Duodenal mucosa (tissue), 2 donors: ENCODE measurements at regions not wholly inside any gene's neighbourhood (a gene's known extent, or its start where the extent isn't known, plus 50 kb on each side); places are given as distances from the start of the nearest gene placed in this dataset.
"Not testable (repeated sequence)": the region's sequence is repeated elsewhere in the genome, so short reads cannot be mapped to it uniquely, and the experiment has no call there.

Source experiments
- H3K27ac ChIP-seq: one replicate; pipeline ENCODE4 v1.7.0; 2013; ENCODE audit warnings: low read depth, low read length
- H3K27me3 ChIP-seq, 2 donors: one replicate each; pipeline ENCODE4 v1.7.0; 2013; ENCODE audit warnings: low read length in 2 of 2, control low read depth in 1 of 2; ENCODE audit not compliant: insufficient read depth in 2 of 2, control insufficient read depth in 1 of 2
- H3K36me3 ChIP-seq, 2 donors: one replicate each; pipeline ENCODE4 v1.7.0; 2013; ENCODE audit warnings: low read length in 2 of 2, control low read depth in 1 of 2; ENCODE audit not compliant: insufficient read depth in 2 of 2, control insufficient read depth in 1 of 2
- H3K4me1 ChIP-seq, 2 donors: one replicate each; pipeline ENCODE4 v1.7.0; 2013; ENCODE audit warnings: low read length in 2 of 2, control low read depth in 1 of 2; ENCODE audit not compliant: insufficient read depth in 2 of 2, control insufficient read depth in 1 of 2
- H3K4me3 ChIP-seq, 2 donors: one replicate each; pipeline ENCODE4 v1.7.0; 2013; ENCODE audit warnings: low read length in 2 of 2, low read depth in 1 of 2
- H3K9ac ChIP-seq, 2 donors: one replicate each; pipeline ENCODE4 v1.7.0; 2013; ENCODE audit warnings: low read length in 2 of 2, low read depth in 1 of 2
- H3K9me3 ChIP-seq, 2 donors: one replicate each; pipeline ENCODE4 v1.7.0; 2013; ENCODE audit warnings: low read length in 2 of 2, control low read depth in 1 of 2; ENCODE audit not compliant: control insufficient read depth in 1 of 2

DNA sequence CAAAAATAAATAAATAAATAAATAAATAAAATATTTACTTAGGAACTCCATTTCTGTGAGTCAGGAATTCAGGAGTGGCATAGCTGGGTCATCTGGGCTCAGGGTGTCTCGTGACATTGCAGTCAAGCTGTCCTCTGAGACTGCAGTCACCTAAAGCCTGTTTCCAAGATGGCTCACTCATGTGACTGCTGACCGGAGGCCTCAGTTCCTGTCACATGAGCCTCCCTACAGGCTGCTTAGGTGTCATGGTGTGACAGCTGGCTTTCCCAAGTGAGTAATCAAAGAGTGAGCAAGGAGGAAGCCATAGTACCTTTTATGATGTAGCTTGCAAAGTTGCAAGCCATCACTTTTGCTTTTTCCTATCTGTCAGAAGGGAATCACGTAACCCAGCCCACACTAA, 128.6 kb upstream of the KCTD7 start:
- H3K36me3 ChIP-seq = no peaks in the 10 kb centered on the region
- H3K27ac ChIP-seq = no peak overlapping the region
- H3K9me3 ChIP-seq = no peaks in the 10 kb centered on the region
- H3K4me1 ChIP-seq = no peaks in the 10 kb centered on the region
- no peaks in the 10 kb centered on the region for H3K27me3 ChIP-seq
- no peak overlapping the region for H3K9ac ChIP-seq
- no peak overlapping the region for H3K4me3 ChIP-seq

DNA sequence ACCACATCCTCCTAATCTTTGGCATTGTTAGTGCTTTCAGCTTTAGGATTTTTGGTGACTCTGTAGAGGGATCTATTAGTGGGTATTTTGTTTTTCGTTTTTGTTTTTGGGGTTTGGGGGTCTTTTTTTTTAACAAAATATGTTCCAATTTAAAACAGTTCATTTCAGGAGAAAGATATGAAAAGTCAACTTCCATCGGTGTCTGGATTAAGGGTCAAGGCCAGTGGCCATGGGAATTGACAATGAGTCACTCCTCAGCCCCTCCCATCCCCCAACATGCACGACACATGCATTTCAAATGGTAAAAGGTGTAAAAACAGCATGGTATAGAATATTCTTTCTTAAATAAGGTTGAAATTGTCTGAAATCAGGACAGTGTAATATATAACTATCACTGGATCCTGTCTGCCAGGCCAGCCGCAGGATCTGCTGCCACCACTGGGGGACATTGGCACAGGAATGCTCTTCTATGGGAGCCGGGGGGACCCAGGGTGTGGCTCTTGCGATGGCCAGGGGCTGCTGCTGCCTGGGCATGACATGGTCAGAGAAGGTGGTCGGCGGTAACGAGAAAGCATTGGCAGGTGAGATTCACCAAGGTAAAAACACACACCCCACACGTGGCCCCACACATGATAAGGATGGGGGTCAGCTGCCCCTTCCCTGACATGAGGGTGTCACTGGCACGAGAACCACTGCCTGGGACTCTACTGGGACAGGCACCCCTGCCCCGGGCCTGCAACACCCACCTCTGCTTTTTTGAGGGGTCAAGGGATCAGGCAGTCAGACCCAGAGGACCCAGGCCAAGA, 126.2 kb upstream of the KCTD7 start:
- Histone ChIP-seq H3K27ac (no peak overlapping the region), H3K9ac (no peak overlapping the region), H3K4me3 (no peak overlapping the region), H3K36me3 (no peaks in the 10 kb centered on the region), H3K4me1 (peaks cover 0 to 10% of the 10 kb centered on the region in 2 donors), H3K9me3 (no peaks in the 10 kb centered on the region), H3K27me3 (peaks cover 7 to 9% of the 10 kb centered on the region in 2 donors)

DNA sequence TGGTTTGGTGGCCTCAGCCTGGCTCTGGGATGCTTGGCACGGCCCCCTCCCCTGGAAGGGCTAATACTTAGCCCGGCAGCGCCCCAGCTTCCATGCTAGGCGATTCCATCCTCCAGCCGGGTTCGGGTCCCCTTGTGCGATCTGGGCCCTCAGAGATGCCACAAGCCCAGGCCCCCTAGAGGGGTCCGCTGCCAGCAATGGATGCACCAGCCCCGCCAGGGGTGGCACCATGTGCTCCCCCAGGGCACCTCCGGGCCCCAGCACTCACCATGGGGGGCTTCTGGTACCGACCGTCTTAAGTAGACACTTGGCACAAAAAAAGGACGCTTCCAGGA, 125.7 kb upstream of the KCTD7 start:
- H3K9ac ChIP-seq = no peak overlapping the region
- H3K9me3 ChIP-seq = no peaks in the 10 kb centered on the region
- H3K4me1 ChIP-seq = peaks cover 0 to 10% of the 10 kb centered on the region in 2 donors
- H3K4me3 ChIP-seq = no peak overlapping the region
- H3K27me3 ChIP-seq = peaks cover 7 to 11% of the 10 kb centered on the region in 2 donors
- H3K27ac ChIP-seq = no peak overlapping the region
- H3K36me3 ChIP-seq = no peaks in the 10 kb centered on the region

DNA sequence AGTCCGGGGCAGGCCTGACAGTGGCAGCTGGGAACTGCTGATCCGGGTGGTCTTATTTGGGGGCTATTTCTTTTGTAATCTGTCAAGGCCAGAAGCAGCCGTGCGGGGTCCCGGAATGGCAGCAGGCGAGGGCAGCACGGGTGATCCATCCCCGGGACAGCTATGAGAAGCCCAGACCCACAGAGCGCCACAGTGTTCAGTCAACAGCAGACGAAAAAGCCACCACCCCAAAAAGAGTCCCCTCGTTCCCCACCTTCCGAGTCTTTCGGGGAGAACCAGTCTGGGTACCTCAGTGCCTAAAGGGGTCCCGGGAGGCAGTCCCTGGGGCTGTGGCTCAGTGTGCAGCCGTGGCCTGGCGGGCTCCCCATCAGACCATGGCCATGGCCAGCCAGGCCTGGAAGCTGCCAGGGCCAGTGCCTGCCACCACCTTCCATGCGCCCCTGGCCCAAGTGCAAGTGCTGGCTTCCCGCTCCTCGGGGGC, 125.1 kb upstream of the KCTD7 start:
- Histone ChIP-seq H3K27ac (no peak overlapping the region), H3K4me3 (no peak overlapping the region), H3K27me3 (peaks cover 7 to 11% of the 10 kb centered on the region in 2 donors), H3K4me1 (peaks cover 0 to 10% of the 10 kb centered on the region in 2 donors), H3K9ac (no peak overlapping the region), H3K9me3 (no peaks in the 10 kb centered on the region), H3K36me3 (no peaks in the 10 kb centered on the region)

DNA sequence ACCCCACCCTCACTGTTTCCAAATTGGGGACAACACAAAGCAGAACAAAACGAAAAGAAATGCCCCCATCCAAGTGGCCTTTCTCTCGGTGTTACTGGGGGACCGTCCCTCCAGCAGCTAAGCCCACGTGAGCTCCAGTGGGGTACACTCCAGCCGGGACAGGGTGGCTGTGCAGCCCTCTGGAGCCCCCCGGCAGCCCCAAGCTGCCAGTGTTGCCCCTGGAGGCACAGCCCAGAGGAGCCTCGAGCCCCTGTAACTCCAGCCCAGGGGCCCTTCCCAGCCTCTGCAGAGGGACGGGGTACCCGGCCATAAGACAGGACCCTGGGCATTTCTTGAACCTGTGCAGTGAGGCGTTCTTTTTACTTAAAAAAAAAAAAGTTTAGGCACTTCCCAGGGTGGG, 124.5 kb upstream of the KCTD7 start:
- Histone ChIP-seq H3K4me1 (peaks cover 0 to 10% of the 10 kb centered on the region in 2 donors), H3K27me3 (peaks cover 7 to 11% of the 10 kb centered on the region in 2 donors), H3K9ac (no peak overlapping the region), H3K27ac (no peak overlapping the region), H3K9me3 (no peaks in the 10 kb centered on the region), H3K36me3 (no peaks in the 10 kb centered on the region), H3K4me3 (no peak overlapping the region)

DNA sequence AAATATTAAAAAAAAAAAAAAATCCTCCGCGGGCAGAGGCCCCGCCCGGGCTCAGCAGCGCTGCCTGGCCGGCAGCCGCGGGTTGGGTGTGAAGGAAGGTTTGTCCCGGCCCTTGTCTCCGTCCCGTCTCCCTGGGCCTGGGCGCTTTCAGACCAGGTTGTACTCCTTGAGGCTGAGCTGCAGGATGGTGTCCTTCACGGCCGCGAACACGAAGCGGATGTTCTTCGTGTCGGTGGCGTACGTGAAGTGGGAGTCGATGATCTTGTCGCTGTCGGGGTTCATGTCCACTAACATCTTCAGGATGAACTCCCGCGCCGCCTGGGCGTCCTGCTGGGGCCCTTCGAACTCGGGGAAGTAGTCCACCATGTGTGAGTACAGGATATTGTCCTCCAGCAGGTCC, 123.7 kb upstream of the KCTD7 start:
- Histone ChIP-seq H3K27me3 (peaks cover 7 to 11% of the 10 kb centered on the region in 2 donors), H3K9ac (no peak overlapping the region), H3K4me1 (peaks cover 0 to 10% of the 10 kb centered on the region in 2 donors), H3K27ac (no peak overlapping the region), H3K36me3 (no peaks in the 10 kb centered on the region), H3K9me3 (no peaks in the 10 kb centered on the region), H3K4me3 (no peak overlapping the region)

DNA sequence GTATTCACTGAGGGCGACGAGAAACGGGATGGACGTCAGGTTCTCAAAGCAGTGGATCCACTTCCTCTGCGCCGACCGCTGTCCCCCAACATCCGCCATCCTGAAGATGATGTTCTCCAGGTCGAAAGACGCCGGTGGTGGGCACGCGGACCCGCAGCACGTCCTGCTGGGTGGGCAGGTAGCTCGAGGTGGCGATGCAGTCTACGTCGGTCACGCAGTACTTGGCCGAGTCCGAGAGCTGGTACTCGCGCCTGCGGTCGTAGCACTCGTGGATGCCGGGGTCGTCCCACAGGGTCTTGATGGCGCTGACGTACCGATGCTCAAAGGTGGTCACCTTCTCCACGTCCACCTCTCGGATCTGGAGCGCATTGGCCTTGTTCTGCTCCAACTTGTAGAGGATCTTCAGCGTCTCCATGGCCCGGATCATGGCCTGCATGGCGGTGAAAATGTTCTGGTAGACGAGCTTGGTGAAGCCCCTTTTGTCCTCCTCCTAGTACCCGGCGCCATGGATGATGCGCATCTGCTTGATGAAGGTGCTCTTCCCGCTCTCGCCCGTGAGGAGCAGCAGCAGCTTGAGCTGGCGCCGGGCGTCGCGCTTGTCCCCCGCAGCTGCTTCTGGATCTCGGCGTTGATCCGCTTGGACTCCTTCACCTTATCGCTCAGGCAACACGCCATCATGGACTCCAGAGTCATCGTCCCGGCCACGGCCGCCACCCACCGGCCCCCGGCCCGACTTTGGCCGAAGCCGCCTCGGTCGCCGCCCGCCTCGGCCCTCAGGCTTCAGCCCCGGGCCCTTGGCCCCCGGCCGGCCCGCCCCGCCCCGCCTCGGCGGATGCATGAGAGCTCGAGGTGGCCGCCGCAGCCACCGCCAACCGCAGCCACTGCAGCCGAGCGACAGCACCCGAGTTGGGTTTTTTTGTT, 122.9 kb upstream of the KCTD7 start:
- H3K9ac ChIP-seq = no peak overlapping the region
- H3K36me3 ChIP-seq = no peaks in the 10 kb centered on the region
- H3K27ac ChIP-seq = no peak overlapping the region
- no peaks in the 10 kb centered on the region for H3K9me3 ChIP-seq
- H3K4me3 ChIP-seq = peak overlapping the region in 1 of 2 donors; percentile 36
- H3K27me3 ChIP-seq = peaks cover 7 to 11% of the 10 kb centered on the region in 2 donors
- H3K4me1 ChIP-seq = peaks cover 0 to 10% of the 10 kb centered on the region in 2 donors

DNA sequence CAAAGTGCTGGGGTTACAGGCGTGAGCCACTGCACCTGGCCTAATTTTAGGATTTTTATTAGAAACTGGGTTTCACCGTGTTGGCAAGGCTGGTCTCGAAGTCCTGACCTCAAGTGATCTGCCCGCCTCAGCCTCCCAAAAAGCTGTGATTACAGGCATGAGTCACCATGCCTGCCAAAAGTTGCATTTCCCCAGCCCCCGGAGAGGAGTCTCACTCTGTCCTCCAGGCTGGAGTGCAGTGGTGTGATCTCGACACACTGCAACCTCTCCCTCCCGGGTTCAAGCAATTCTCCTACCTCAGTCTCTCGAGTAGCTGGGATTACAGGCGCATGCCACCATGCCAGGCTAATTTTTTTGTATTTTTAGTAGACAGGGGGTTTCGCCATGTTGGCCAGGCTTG, 122.0 kb upstream of the KCTD7 start:
- H3K9ac ChIP-seq, H3K9me3 ChIP-seq, H3K4me3 ChIP-seq, H3K4me1 ChIP-seq, H3K36me3 ChIP-seq, H3K27ac ChIP-seq: not testable (repeated sequence)
- peaks cover 7 to 11% of the 10 kb centered on the region in 2 donors for H3K27me3 ChIP-seq

DNA sequence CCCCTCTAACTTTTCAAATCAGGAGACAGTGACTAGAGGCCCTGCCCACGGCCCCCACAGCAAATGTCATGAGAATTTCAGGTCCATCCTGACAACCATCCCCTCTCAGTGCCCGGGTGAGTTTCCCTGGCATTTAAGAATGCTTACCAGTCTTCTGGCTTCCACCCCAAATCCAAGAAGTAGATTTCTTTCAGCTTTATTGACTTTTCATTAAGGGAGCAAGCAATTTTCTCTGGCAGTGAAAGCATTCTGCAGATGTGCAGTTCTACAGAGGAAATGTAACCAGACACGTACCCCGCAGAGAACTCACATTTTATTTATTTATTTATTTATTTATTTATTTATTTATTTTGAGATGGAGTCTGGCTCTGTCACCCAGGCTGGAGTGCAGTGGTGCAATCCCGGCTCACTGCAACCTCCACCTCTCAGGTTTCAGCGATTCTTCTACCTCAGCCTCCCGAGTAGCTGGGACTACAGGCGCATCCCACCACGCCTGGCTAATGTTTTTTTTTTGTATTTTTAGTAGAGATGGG, 120.9 kb upstream of the KCTD7 start:
- no peak overlapping the region for H3K27ac ChIP-seq
- peaks cover 7 to 11% of the 10 kb centered on the region in 2 donors for H3K27me3 ChIP-seq
- peaks cover 0 to 10% of the 10 kb centered on the region in 2 donors for H3K4me1 ChIP-seq
- no peak overlapping the region for H3K4me3 ChIP-seq
- H3K9ac ChIP-seq = no peak overlapping the region
- H3K36me3 ChIP-seq = no peaks in the 10 kb centered on the region
- no peaks in the 10 kb centered on the region for H3K9me3 ChIP-seq

DNA sequence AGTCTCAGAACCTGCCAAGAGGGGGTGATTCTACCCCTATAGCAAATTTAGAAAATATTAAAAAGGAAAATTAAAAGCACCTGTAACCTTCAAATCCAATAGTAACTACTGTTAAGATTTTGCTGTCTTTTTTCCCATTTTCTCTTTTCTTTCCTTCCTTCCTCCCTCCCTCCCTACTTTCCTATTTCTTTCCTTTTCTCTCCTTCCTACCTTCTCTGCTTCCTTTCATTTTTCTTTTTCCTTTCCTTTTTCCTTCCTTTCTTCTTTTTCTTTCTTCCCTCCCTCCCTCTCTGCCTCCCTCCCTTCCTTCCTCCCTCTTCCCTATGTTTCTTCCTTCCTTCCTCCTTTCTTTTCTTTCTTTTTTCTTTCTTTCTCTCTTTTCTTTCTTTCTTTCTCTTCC, 120.2 kb upstream of the KCTD7 start:
- Histone ChIP-seq H3K9ac (no peak overlapping the region), H3K27ac (no peak overlapping the region), H3K9me3 (no peaks in the 10 kb centered on the region), H3K4me1 (peaks cover 0 to 10% of the 10 kb centered on the region in 2 donors), H3K36me3 (no peaks in the 10 kb centered on the region), H3K4me3 (no peak overlapping the region), H3K27me3 (peaks cover 7 to 11% of the 10 kb centered on the region in 2 donors)
